Activated CD8-positive, alpha-beta memory T cell treated with anti-CD3 and anti-CD28 coated beads for 36 hours (primary cell): ENCODE measurements at regions not wholly inside any gene's neighbourhood (a gene's known extent, or its start where the extent isn't known, plus 50 kb on each side); places are given as distances from the start of the nearest gene placed in this dataset.
"Not testable (repeated sequence)": the region's sequence is repeated elsewhere in the genome, so short reads cannot be mapped to it uniquely, and the experiment has no call there.

Experiments used
- CTCF ChIA-PET: fragments of 350-600 bp; sonication (Branson Sonifier 250); formaldehyde crosslinking; loops from one replicate; lab custom pipeline; 2021; ENCODE audit warnings: antibody characterized with exemption; lab: Charles Lee
- POLR2A ChIA-PET: fragments of 350-600 bp; sonication (Branson Sonifier 250); formaldehyde crosslinking; loops from one replicate; lab custom pipeline; 2021; ENCODE audit warnings: antibody characterized with exemption; lab: Charles Lee

DNA sequence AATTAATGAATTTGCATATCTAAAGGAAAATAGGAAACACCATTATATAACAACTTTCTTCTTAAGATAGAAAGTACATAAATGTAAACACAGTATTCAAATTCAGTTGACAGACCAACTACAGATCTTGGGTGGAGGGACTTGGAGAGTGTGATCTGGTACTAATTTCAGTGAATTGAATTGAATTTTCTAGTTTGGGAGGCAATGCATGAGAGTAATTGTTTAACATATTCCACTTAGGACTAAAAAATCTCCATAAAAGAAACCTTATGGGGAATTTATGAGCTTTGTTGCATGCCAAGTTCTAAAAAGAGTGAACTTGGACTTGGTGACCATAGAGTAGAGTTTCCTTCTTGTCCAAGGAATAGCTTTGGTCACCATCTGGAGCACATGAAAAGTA, 261.1 kb upstream of the TTC29 start:
- POLR2A ChIA-PET = no interaction called here
- CTCF ChIA-PET = no interaction called here

DNA sequence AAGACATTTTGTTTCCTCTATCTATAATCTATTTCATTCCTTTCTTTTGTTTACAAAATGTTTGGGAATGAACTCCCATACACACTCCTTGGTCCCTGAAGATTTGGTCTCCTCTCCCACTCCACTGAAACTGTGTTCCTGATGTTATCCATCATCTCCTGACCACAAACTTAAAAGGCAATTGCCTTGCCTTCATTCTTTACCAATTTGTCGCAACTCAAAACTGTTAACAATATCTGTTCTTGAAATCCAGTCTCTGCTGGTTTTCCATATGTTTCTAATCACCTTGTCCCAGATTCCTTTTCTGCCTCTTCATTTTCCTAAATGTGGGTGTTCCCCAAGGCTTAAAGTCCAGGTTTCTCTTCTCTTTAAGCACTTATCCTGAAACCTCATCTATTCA, 262.2 kb upstream of the TTC29 start:
- CTCF ChIA-PET = no interaction called here
- POLR2A ChIA-PET = no interaction called here

DNA sequence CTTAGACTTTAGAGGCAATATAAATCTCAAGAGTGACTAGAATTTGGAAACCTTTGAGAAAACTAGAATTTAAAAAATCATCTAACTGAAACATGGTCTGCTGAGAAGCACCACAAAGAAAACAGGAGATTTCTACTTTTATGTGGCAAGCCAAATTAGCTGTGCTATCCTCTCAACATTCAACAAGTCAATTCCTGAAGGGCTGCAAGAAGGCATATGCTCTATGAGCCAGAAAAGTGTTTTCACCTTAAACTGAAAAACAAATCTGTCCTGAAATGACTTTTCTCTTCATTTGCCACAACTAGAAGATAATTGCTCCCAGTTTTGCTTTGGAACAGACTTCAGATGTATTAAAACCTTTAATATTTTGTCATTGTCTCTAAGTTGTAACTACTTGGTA, 263.2 kb upstream of the EDNRA start:
- POLR2A ChIA-PET = no interaction called here
- CTCF ChIA-PET = no interaction called here

DNA sequence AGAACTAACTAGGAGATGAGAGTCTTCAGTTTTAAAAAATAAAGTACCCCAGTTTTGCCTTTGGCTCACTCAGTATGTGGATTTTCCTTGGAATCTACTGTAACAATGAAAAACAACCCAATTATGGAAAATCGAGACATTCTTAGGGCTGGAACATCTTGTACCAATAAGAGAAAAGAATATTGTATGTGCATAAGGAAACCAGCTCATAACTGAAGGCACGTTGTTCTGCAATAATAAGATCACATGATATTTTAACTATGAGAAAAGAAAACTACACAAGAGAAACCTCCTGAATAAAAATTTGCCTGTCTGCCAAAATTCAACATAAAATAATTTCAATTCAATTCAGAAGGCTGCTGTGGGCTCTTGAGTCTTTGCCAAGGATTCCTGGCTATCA, 261.8 kb upstream of the EDNRA start:
- CTCF ChIA-PET = no interaction called here
- POLR2A ChIA-PET = no interaction called here

- POLR2A ChIA-PET = no interaction called here
- CTCF ChIA-PET = no interaction called here
Measured at GRCh38 chr4:147220833-147221232, 260.1 kb upstream of the EDNRA start.

DNA sequence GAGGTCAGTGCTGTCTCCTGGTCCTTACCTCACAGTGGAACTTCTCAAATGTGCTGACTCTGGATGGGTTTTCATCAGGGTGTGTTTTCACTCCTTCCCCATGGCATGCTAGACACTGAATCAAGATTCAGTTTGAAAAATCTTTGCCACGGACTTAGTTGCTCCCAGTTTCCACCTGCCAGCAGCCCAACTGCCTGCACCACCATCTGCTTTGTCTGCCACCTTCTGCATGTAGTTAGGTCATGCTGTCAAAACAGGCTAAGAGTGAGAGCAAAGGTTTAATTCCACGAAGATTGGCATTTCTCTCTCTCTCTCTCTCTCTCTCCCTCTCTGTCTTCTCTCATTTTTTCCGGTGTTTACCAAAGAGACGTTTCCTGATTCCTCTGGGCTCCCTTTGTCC, 258.0 kb upstream of the EDNRA start:
- ChIA-PET CTCF (no interaction called here), POLR2A (no interaction called here)

GRCh38 chr4:147223576-147223975, 257.3 kb upstream of the EDNRA start:
- ChIA-PET POLR2A (no interaction called here), CTCF (no interaction called here)

- CTCF ChIA-PET = no interaction called here
- POLR2A ChIA-PET = no interaction called here
Measured at GRCh38 chr4:147236806-147237205, 244.1 kb upstream of the EDNRA start.

DNA sequence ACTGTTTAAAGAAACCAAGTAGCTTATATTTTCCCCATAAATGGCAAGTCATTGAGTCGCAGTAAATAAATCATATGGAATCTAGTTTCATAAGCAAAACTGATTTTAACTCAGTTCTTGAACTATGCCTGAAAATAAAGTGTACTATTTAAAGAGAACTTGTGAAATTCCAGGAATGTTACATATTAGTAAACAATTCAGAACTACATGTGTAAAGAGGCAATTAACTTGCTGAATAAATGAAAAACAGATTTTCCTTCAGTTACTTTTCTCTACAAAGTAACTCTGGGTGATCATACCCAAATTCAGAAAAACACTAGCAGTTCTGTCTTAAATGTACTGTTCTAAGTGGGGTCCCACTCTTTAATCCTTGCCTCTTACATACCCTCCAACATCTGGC, 236.1 kb upstream of the EDNRA start:
- CTCF ChIA-PET = no interaction called here

DNA sequence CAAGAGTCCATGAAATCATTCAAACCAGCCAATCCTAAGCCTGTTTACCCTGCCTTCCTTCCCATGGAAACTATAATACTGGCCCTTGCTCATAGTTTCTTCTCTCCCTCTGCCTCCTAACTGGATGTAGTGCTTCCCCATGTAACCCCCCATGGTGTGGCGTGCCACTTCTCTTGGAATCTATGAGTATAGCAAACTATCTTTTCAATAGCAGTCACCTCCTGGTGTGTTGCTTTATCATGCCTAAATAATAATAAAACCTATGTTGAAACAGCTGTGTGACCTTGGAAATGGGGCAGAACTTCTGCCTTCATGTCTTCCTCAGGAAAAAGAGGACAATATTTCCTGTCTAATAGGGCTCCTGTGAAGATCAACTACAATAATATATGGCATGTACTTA, 234.8 kb upstream of the EDNRA start:
- CTCF ChIA-PET = no interaction called here
- POLR2A ChIA-PET = no interaction called here

More for the DNA sequence above, 236.1 kb upstream of the EDNRA start:
- POLR2A ChIA-PET = no interaction called here

- CTCF ChIA-PET, POLR2A ChIA-PET: not testable (repeated sequence)
Measured at GRCh38 chr4:147246528-147246927, 234.4 kb upstream of the EDNRA start.

GRCh38 chr4:147247579-147247978, 233.3 kb upstream of the EDNRA start:
- POLR2A ChIA-PET = no interaction called here
- CTCF ChIA-PET = no interaction called here

DNA sequence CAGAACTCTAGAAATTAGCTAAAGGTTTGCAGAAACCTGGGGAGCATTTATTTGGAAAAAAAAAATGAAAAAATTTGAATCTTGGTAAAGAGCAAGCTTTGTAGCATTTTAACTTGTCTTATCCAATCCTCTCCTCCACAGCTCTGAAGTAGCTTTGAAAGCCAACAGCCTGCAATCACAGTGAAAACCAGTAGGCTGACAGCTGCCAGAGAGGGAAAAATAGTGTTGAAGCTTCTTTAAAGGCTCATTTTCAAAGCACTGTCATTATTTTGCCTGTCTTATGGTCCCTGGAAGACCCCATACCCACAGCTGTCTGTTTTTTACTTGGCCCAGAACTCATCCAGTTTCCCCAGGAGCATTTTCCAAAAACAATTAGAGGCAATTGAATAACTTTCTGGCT, 230.8 kb upstream of the EDNRA start:
- CTCF ChIA-PET = no interaction called here

DNA sequence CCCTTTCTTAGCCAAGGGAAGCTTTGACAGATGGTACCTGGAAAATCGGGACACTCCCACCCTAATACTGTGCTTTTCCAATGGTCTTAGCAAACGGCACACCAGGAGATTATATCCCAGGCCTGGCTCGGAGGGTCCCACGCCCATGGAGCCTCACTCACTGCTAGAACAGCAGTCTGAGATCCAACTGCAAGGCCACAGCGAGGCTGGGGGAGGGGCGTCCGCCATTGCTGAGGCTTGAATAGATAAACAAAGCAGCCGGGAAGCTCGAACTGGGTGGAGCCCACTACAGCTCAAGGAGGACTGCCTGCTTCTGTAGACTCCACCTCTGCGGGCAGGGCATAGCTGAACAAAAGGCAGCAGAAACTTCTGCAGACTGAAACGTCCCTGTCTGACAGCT, 225.6 kb upstream of the EDNRA start:
- POLR2A ChIA-PET = not testable (repeated sequence)

More for the DNA sequence above, 230.8 kb upstream of the EDNRA start:
- POLR2A ChIA-PET = no interaction called here

GRCh38 chr4:147259271-147259670, 221.6 kb upstream of the EDNRA start:
- CTCF ChIA-PET = not testable (repeated sequence)

More for the DNA sequence above, 225.6 kb upstream of the EDNRA start:
- CTCF ChIA-PET = not testable (repeated sequence)

DNA sequence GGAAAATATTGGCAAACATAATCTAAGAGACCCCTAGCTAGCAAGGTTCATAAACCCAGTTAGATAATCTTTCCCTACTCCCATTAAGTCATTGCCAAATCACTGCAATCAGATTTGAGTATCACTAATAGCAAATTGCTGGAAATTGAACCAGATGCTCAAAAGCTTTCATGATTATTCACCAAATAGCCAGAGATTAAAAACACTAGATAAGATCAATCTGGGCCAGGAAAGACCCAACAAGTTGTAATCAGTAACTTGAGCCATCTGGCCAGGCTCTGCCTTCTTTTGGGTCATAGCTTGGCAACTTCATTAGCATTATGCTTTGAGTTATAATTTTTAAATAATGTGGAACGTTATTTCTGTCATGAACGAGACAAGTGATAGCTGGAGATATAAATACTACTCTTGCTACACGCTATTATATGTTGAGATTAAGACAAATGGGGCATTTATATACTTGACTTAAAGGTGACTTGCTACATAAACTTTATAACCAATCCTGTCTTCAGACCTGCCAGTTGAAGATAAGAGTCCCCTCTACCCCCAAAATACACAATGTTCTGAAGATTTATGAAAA, 196.6 kb upstream of the EDNRA start:
- ChIA-PET CTCF (no interaction called here), POLR2A (no interaction called here)

More at GRCh38 chr4:147259271-147259670, 221.6 kb upstream of the EDNRA start:
- POLR2A ChIA-PET = not testable (repeated sequence)

GRCh38 chr4:147284935-147285334, 196.0 kb upstream of the EDNRA start:
- POLR2A ChIA-PET = no interaction called here
- CTCF ChIA-PET = no interaction called here

GRCh38 chr4:147285751-147286150, 195.1 kb upstream of the EDNRA start:
- ChIA-PET POLR2A (no interaction called here), CTCF (no interaction called here)

- ChIA-PET CTCF (no interaction called here), POLR2A (no interaction called here)
Measured at GRCh38 chr4:147286846-147287587, 193.9 kb upstream of the EDNRA start.

DNA sequence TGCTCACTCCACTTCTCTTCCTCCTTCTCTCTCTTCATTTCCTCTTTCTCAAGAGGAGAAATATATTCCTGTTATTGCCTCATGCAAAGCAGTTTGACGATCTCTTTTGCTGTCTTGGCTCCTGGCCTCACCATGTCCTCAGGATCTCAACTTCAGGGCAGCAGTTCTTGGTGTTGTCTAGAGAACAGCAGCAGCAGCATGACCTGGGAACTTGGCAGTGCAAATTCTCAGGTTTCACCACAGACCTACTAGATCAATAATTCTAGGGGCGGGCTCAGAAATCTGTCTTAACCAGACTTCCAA, 193.4 kb upstream of the EDNRA start:
- CTCF ChIA-PET = no interaction called here
- POLR2A ChIA-PET = no interaction called here

- POLR2A ChIA-PET = no interaction called here
- CTCF ChIA-PET = no interaction called here
Measured at GRCh38 chr4:147288512-147288911, 192.4 kb upstream of the EDNRA start.

- ChIA-PET POLR2A (no interaction called here), CTCF (no interaction called here)
Measured at GRCh38 chr4:147289181-147289580, 191.7 kb upstream of the EDNRA start.
